ENCODE measurements at regions not wholly inside any gene's neighbourhood (a gene's known extent, or its start where the extent isn't known, plus 50 kb on each side); places are given as distances from the start of the nearest gene placed in this dataset.

DNA sequence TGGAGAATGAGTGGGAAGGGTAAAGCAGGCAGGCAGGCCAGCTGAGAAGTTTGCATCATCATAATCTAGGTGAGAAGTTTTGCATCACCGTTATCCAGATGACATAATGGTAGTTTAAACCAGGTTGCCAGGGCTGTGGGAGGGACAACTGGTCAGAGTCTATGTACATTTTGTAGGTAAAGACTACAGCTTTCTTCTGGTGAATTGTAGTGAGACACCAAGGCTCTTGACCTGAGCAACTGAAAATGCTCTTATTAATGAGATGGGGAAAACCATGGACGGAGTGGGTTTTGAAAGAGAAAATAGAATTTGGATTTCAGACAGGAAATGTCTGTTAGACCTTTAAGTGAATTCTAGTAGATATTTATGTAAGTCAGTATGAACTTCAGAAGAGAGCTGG lies 76.0 kb upstream of the VEGFC start:
- no peaks in the 10 kb centered on the region for H3K79me2 ChIP-seq (ENCODE audit: control insufficient read depth, insufficient read depth, low read length)
- H3K9me1 ChIP-seq (replicated peaks; ENCODE audit: control insufficient read depth, extremely low read depth, insufficient read depth, low read length), result no peaks in the 10 kb centered on the region
- no peaks in the 10 kb centered on the region for H4K20me1 ChIP-seq (replicated peaks; ENCODE audit: control insufficient read depth, extremely low read depth, insufficient read depth, low read length)
- no peaks in the 10 kb centered on the region for H3K27me3 ChIP-seq (ENCODE audit: control insufficient read depth in 2 of 2, insufficient read depth in 2 of 2, low read length in 2 of 2)
- no peaks in the 10 kb centered on the region for H3K36me3 ChIP-seq (ENCODE audit: control insufficient read depth in 2 of 2, extremely low read depth in 1 of 2, insufficient read depth in 2 of 2, low read length in 2 of 2)
- dilution Hi-C loops (cut with MboI; ENCODE audit: extremely low pct_ligation_motif_present, low sequenced_read_pairs), result no loop called here
- DNase-seq (ENCODE audit: low read depth, low spot score) (no peak), FAIRE-seq (no peak)
- H3K4me3 ChIP-seq (replicated peaks in 1 of 3; ENCODE audit: insufficient read depth in 1 of 3, low read depth in 1 of 3, low read length in 3 of 3), result no peak overlapping the region
- intact Hi-C loops (cut with micrococcal nuclease), result no loop called here
- no peak overlapping the region for H3K27ac ChIP-seq (ENCODE audit: insufficient read depth, low read depth, low read length)
- no TSS peak for BruUV-seq (replicated peaks)
- CTCF ChIA-PET, result interaction anchor here (1.4 kb wide), 1 partner anchor 14 kb away, joined by 3 read pairs; no protein-coding TSS in a partner anchor
- no peak overlapping the region for H3K9ac ChIP-seq (replicated peaks; ENCODE audit: extremely low read depth, insufficient read depth, low read length)
- no peak overlapping the region for H2AFZ ChIP-seq (ENCODE audit: low read depth, low read length)
- TF ChIP-seq EZH2 (IDR thresholded peaks at IDR 0.05; ENCODE audit: borderline replicate concordance, low read depth, low read length, severe bottlenecking) (no peak), MYC (IDR thresholded peaks at IDR 0.05; ENCODE audit: low read depth, low read length) (no peak), POLR2AphosphoS5 (IDR thresholded peaks at IDR 0.05; ENCODE audit: insufficient read depth, low read depth, low read length) (no peak), GATA2 (IDR thresholded peaks at IDR 0.05; ENCODE audit: insufficient read depth, insufficient read length, low read depth, low read length) (no peak), JUN (IDR thresholded peaks at IDR 0.05; ENCODE audit: borderline replicate concordance, insufficient read depth, insufficient read length, low read depth) (no peak), POLR2A (IDR thresholded peaks at IDR 0.05; ENCODE audit: low read depth, low read length) (no peak), CTCF (IDR thresholded peaks at IDR 0.05; ENCODE audit: extremely low read depth in 1 of 2, insufficient read depth in 1 of 2, low read depth in 1 of 2, low read length in 2 of 2) (no peak)
- TF ChIP-seq, protein P1, sequence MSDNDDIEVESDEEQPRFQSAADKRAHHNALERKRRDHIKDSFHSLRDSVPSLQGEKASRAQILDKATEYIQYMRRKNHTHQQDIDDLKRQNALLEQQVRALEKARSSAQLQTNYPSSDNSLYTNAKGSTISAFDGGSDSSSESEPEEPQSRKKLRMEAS (IDR thresholded peaks at IDR 0.05; ENCODE audit: insufficient read depth, insufficient read length), result no peak
- no peaks in the 10 kb centered on the region for H3K9me3 ChIP-seq (replicated peaks; ENCODE audit: control insufficient read depth, insufficient read depth, low read length)
- POLR2A ChIA-PET, result no interaction called here
- no peak overlapping the region for H3K4me2 ChIP-seq (ENCODE audit: insufficient read depth, low read length)
- H3K4me1 ChIP-seq (ENCODE audit: control insufficient read depth, extremely low read depth, insufficient read depth, low read length), result no peaks in the 10 kb centered on the region
